ENCODE measurements at regions not wholly inside any gene's neighbourhood (a gene's known extent, or its start where the extent isn't known, plus 50 kb on each side); places are given as distances from the start of the nearest gene placed in this dataset.

DNA sequence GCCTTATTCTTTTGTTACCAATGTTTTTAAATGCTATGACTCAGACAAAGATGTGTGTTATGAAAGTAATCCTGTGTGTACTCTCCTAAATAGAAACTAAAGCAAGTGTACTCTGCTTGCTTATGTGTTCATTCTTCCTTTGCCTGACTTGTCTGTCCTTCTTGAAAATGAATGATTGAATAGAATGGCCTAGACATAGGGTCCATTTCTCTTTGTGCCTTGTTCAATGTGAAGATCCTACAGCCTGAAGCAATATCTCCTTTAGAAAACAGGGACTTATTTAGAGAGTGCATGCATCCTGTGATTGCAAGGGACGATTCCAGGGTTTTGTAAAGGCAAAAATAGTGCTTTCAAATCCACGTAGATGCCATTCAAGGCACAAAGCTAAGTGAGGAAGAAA is 343.6 kb upstream of the TACR3 start:
- Histone ChIP-seq H3K36me3 (no peaks in the 10 kb centered on the region), H3K9me3 (no peaks in the 10 kb centered on the region), H3K4me3 (replicated peaks in 1 of 3) (no peak overlapping the region), H3K27me3 (no peaks in the 10 kb centered on the region), H3K4me1 (no peaks in the 10 kb centered on the region), H3K27ac (no peak overlapping the region)
- 79 to 81% methylated on average over 2 of the region's 2 CpGs for WGBS, 2 donors
- no peak for DNase-seq
- TF ChIP-seq, protein P1, sequence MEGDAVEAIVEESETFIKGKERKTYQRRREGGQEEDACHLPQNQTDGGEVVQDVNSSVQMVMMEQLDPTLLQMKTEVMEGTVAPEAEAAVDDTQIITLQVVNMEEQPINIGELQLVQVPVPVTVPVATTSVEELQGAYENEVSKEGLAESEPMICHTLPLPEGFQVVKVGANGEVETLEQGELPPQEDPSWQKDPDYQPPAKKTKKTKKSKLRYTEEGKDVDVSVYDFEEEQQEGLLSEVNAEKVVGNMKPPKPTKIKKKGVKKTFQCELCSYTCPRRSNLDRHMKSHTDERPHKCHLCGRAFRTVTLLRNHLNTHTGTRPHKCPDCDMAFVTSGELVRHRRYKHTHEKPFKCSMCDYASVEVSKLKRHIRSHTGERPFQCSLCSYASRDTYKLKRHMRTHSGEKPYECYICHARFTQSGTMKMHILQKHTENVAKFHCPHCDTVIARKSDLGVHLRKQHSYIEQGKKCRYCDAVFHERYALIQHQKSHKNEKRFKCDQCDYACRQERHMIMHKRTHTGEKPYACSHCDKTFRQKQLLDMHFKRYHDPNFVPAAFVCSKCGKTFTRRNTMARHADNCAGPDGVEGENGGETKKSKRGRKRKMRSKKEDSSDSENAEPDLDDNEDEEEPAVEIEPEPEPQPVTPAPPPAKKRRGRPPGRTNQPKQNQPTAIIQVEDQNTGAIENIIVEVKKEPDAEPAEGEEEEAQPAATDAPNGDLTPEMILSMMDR (IDR thresholded peaks at IDR 0.05) = no peak
- TF ChIP-seq POLR2A (IDR thresholded peaks at IDR 0.05) = no peak
- intact Hi-C loops (cut with DNase I) = loop anchor here (10.0 kb wide), 1 partner anchor 801 kb away; no protein-coding TSS in a partner anchor

DNA sequence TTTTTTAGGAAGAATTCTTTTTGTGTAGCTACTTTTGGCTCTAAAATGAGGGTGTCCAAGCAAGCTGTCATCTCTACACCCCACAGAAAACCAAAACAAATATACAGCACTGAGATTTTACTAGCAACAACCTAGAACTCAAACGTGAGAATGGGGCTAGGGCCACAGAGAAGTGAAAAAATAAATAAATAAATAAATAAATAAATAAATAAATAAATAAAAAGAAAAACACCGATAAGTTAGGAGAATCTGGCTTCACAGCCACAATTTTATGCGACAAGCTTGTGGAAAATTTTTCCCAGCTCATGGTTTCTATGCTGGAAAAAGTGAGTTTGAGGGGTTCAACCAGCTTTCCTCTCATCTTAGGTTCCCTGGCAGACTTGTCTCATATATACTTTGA is 324.6 kb upstream of the TACR3 start:
- H3K9me3 ChIP-seq = no peaks in the 10 kb centered on the region
- DNase-seq = no peak
- WGBS, 2 donors = 84 to 85% methylated on average over 3 of the region's 3 CpGs
- intact Hi-C loops (cut with DNase I) = no loop called here
- no peaks in the 10 kb centered on the region for H3K27me3 ChIP-seq
- TF ChIP-seq POLR2A (IDR thresholded peaks at IDR 0.05) = no peak
- TF ChIP-seq, protein P1 (IDR thresholded peaks at IDR 0.05) = no peak
- no peaks in the 10 kb centered on the region for H3K4me1 ChIP-seq
- no peaks in the 10 kb centered on the region for H3K36me3 ChIP-seq
- no peak overlapping the region for H3K4me3 ChIP-seq (replicated peaks in 1 of 3)
- no peak overlapping the region for H3K27ac ChIP-seq

DNA sequence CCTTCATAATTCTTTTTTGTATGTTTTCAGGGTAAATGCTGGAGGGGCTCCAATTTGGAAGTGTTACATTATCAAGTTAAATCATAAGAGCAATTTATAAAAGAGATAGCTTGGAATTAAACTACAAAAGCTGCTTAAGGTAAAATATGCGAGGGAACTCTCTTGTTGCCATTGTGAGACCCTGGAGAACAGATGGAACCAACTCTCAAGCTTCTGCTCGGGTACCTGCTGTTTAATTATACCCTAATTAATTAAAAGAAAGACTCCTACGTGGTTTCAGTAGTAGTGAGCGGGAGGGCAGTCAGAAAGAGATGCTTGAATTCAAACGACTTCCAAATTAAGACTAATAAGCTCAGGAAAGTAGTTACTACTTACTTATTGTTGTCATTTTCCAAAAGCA is 313.1 kb upstream of the TACR3 start:
- Histone ChIP-seq H3K4me3 (replicated peaks in 1 of 3) (no peak overlapping the region), H3K9me3 (no peaks in the 10 kb centered on the region), H3K27me3 (no peaks in the 10 kb centered on the region), H3K4me1 (no peaks in the 10 kb centered on the region), H3K27ac (no peak overlapping the region), H3K36me3 (no peaks in the 10 kb centered on the region)
- DNase-seq = no peak
- intact Hi-C loops (cut with DNase I) = no loop called here
- 62 to 73% methylated on average over 5 of the region's 5 CpGs for WGBS, 2 donors
- no peak for TF ChIP-seq POLR2A (IDR thresholded peaks at IDR 0.05)
- TF ChIP-seq, protein P1 (IDR thresholded peaks at IDR 0.05) = no peak

DNA sequence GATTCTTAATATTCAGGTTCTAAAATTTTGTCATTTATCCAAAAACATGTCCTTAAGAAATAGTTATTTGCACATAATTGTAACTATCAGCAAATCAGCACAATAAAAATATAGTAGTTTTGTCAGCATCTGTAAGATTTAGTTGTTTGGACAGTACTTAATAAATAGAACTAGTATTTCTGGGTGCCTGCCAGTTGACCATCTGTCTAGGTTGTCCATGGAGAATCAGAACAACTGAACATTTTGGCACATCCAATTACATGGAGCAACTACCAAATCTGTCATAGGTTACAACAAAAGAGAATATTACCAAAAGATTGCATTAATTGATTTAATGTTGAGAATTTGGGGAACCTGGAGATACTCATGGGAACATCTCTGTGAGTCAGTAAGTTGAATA is 305.5 kb upstream of the TACR3 start:
- Histone ChIP-seq H3K36me3 (no peaks in the 10 kb centered on the region), H3K9me3 (no peaks in the 10 kb centered on the region), H3K27me3 (no peaks in the 10 kb centered on the region), H3K4me1 (no peaks in the 10 kb centered on the region), H3K4me3 (replicated peaks in 1 of 3) (no peak overlapping the region), H3K27ac (no peak overlapping the region)
- no peak for DNase-seq
- intact Hi-C loops (cut with DNase I) = no loop called here
- no peak for TF ChIP-seq POLR2A (IDR thresholded peaks at IDR 0.05)
- TF ChIP-seq, protein P1 (IDR thresholded peaks at IDR 0.05) = no peak

DNA sequence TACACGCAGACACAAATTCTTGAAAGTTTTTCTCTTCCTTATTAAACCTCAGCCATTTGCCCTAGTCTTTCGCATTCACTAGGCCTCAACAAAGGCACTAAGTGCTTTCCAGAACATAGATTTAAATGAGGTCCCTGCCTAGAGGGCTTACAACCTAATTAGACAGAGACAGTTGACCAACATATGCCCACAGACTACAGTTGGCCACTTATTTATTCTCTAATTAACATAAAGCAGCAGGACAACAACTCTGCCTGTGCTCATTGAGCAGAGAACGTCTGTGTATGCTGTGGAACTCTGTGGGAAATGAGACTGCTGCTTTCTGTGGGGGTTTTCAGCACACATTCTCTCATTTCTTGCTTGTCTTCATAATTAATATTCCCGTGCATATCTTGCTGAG is 303.0 kb upstream of the TACR3 start:
- DNase-seq = no peak
- Histone ChIP-seq H3K4me1 (no peaks in the 10 kb centered on the region), H3K27me3 (no peaks in the 10 kb centered on the region), H3K9me3 (no peaks in the 10 kb centered on the region), H3K4me3 (replicated peaks in 1 of 3) (no peak overlapping the region), H3K27ac (no peak overlapping the region), H3K36me3 (no peaks in the 10 kb centered on the region)
- WGBS, 2 donors = 83 to 84% methylated on average over 4 of the region's 4 CpGs
- TF ChIP-seq, protein P1 (IDR thresholded peaks at IDR 0.05) = no peak
- TF ChIP-seq POLR2A (IDR thresholded peaks at IDR 0.05) = no peak
- intact Hi-C loops (cut with DNase I) = no loop called here
